ENCODE measurements at regions not wholly inside any gene's neighbourhood (a gene's known extent, or its start where the extent isn't known, plus 50 kb on each side); places are given as distances from the start of the nearest gene placed in this dataset.

GRCh38 chr14:56891226-56891625, 80.9 kb upstream of the OTX2 start:
- DNase-seq (ENCODE audit: extremely low spot score, unreplicated experiment), result no peak
- TF ChIP-seq, protein P1, sequence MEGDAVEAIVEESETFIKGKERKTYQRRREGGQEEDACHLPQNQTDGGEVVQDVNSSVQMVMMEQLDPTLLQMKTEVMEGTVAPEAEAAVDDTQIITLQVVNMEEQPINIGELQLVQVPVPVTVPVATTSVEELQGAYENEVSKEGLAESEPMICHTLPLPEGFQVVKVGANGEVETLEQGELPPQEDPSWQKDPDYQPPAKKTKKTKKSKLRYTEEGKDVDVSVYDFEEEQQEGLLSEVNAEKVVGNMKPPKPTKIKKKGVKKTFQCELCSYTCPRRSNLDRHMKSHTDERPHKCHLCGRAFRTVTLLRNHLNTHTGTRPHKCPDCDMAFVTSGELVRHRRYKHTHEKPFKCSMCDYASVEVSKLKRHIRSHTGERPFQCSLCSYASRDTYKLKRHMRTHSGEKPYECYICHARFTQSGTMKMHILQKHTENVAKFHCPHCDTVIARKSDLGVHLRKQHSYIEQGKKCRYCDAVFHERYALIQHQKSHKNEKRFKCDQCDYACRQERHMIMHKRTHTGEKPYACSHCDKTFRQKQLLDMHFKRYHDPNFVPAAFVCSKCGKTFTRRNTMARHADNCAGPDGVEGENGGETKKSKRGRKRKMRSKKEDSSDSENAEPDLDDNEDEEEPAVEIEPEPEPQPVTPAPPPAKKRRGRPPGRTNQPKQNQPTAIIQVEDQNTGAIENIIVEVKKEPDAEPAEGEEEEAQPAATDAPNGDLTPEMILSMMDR (conservative IDR thresholded peaks at IDR 0.05), result no peak
- peaks cover 38% of the 10 kb centered on the region for H3K27me3 Mint-ChIP-seq

GRCh38 chr14:56889705-56890104, 79.4 kb upstream of the OTX2 start:
- peaks cover 33% of the 10 kb centered on the region for H3K27me3 Mint-ChIP-seq
- no peaks in the 10 kb centered on the region for H3K36me3 Mint-ChIP-seq
- no peak overlapping the region for H3K27ac Mint-ChIP-seq
- no peak overlapping the region for H3K4me3 Mint-ChIP-seq
- peaks cover 4% of the 10 kb centered on the region for H3K4me1 Mint-ChIP-seq (ENCODE audit: unreplicated experiment)
- no peak for DNase-seq (ENCODE audit: extremely low spot score, unreplicated experiment)
- no peaks in the 10 kb centered on the region for H3K9me3 Mint-ChIP-seq
- TF ChIP-seq, protein P1 (conservative IDR thresholded peaks at IDR 0.05), result no peak

More at GRCh38 chr14:56891226-56891625, 80.9 kb upstream of the OTX2 start:
- Mint-ChIP-seq H3K27ac (no peak overlapping the region), H3K9me3 (no peaks in the 10 kb centered on the region), H3K36me3 (no peaks in the 10 kb centered on the region), H3K4me1 (ENCODE audit: unreplicated experiment) (peaks cover 8% of the 10 kb centered on the region), H3K4me3 (no peak overlapping the region)

DNA sequence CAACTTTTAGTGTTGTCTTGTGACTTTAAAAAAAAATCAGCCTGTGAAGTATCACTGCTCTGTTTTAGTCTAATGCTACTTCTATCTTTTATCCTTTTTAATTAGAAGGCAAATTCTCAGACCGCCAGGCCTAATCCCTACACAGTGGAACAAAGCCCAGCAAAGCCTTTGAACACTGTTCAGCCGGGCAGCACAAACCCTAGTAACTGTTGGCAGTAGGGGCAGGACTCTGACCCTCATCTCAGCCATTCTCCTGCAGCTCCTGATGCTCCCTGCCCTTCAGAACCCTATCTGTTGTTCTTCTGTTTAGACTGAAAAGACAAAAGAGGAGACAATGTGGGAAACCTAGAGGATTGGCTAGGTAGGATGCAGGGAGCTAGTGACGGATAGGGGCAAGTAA, 78.0 kb upstream of the OTX2 start:
- TF ChIP-seq, protein P1 (conservative IDR thresholded peaks at IDR 0.05), result no peak
- H3K36me3 Mint-ChIP-seq, result no peaks in the 10 kb centered on the region
- DNase-seq (ENCODE audit: extremely low spot score, unreplicated experiment), result no peak
- no peak overlapping the region for H3K27ac Mint-ChIP-seq
- no peaks in the 10 kb centered on the region for H3K9me3 Mint-ChIP-seq
- peaks cover 20% of the 10 kb centered on the region for H3K27me3 Mint-ChIP-seq
- H3K4me3 Mint-ChIP-seq, result no peak overlapping the region
- peaks cover 4% of the 10 kb centered on the region for H3K4me1 Mint-ChIP-seq (ENCODE audit: unreplicated experiment)

- peaks cover 9% of the 10 kb centered on the region for H3K27me3 Mint-ChIP-seq
- H3K36me3 Mint-ChIP-seq, result no peaks in the 10 kb centered on the region
- TF ChIP-seq, protein P1 (conservative IDR thresholded peaks at IDR 0.05), result no peak
Observed at GRCh38 chr14:56887216-56887615, 76.9 kb upstream of the OTX2 start.

DNA sequence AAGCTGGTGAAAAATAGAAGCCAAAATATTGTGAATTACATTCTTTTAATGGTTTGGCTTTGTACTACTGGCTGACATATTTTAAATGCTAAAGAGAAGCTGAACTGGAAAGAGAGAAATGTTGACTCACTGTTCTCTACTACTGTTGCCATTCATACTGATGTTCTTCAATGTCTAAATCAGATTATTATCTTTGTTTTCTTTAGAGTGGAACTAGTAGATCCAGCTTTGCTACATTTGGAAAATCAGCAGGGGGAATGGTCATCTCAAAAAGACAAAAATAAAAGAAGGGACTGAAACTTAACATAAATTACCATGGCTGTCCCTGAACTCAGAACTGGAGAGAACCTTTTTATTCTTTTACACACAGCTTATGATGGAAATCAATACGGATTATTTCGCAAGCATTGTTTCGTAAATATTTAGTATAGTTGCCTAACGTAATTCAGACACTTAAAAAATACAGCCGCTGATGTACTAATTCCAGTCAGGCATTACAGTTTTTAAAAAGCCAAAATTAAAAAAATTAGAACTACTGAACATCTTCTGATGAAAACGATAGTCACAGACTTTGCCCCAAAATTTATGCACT, 76.3 kb upstream of the OTX2 start:
- Mint-ChIP-seq H3K9me3 (no peaks in the 10 kb centered on the region), H3K27ac (no peak overlapping the region), H3K4me3 (peak overlapping the region; percentile 11), H3K36me3 (no peaks in the 10 kb centered on the region), H3K4me1 (ENCODE audit: unreplicated experiment) (peaks cover 4% of the 10 kb centered on the region), H3K27me3 (peaks cover 8% of the 10 kb centered on the region)
- DNase-seq (ENCODE audit: extremely low spot score, unreplicated experiment), result no peak
- TF ChIP-seq, protein P1 (conservative IDR thresholded peaks at IDR 0.05), result no peak

More at GRCh38 chr14:56887216-56887615, 76.9 kb upstream of the OTX2 start:
- no peaks in the 10 kb centered on the region for H3K9me3 Mint-ChIP-seq
- peaks cover 4% of the 10 kb centered on the region for H3K4me1 Mint-ChIP-seq (ENCODE audit: unreplicated experiment)
- no peak overlapping the region for H3K4me3 Mint-ChIP-seq
- no peak for DNase-seq (ENCODE audit: extremely low spot score, unreplicated experiment)
- H3K27ac Mint-ChIP-seq, result no peak overlapping the region

Data from type B pancreatic cell (in vitro differentiated cells).